Lung (tissue), 11 donors: ENCODE measurements at regions not wholly inside any gene's neighbourhood (a gene's known extent, or its start where the extent isn't known, plus 50 kb on each side); places are given as distances from the start of the nearest gene placed in this dataset.

Experiments used
- ATAC-seq: fragments of 200-7000 bp; cut with Tn5 transposase; one replicate; pipeline ENCODE4 v1.9.1; 2020; ENCODE audit warnings: moderate number of reproducible peaks; ENCODE audit not compliant: insufficient read depth, low FRiP score
- DNase-seq, 3 donors: peaks; one replicate each; pipeline ENCODE4 v3.0.0-alpha.2; 2013 to 2017
- H3K27ac ChIP-seq, 2 donors: one replicate each; pipeline ENCODE4 v1.5.1; 2013; ENCODE audit warnings: mild to moderate bottlenecking in 2 of 2, moderate library complexity in 2 of 2, control low read depth in 1 of 2, inconsistent platforms in 1 of 2, low read depth in 1 of 2, low read length in 1 of 2
- H3K27me3 ChIP-seq, 3 donors: one replicate each; pipeline ENCODE4 v1.5.1; 2013; ENCODE audit warnings: low read length in 2 of 3; ENCODE audit not compliant: control insufficient read depth in 3 of 3, insufficient read depth in 3 of 3
- H3K36me3 ChIP-seq, 4 donors: one replicate each; pipeline ENCODE4 v1.5.1; 2013; ENCODE audit warnings: low read length in 4 of 4, mild to moderate bottlenecking in 1 of 4, moderate library complexity in 1 of 4; ENCODE audit not compliant: control insufficient read depth in 4 of 4, insufficient read depth in 4 of 4
- H3K4me1 ChIP-seq, 5 donors: one replicate each; pipeline ENCODE4 v1.5.1; 2013; ENCODE audit warnings: low read length in 5 of 5, mild to moderate bottlenecking in 2 of 5, moderate library complexity in 1 of 5; ENCODE audit not compliant: control insufficient read depth in 5 of 5, insufficient read depth in 5 of 5
- H3K4me3 ChIP-seq: one replicate; pipeline ENCODE4 v1.5.1; 2013; ENCODE audit warnings: mild to moderate bottlenecking, control low read depth, moderate library complexity
- H3K9ac ChIP-seq, 2 donors: one replicate each; pipeline ENCODE4 v1.5.1; 2013; ENCODE audit warnings: low read length in 2 of 2, control low read depth in 1 of 2; ENCODE audit not compliant: insufficient read depth in 1 of 2
- H3K9me3 ChIP-seq, 4 donors: one replicate each; pipeline ENCODE4 v1.5.1; 2013; ENCODE audit warnings: low read length in 3 of 4, mild to moderate bottlenecking in 1 of 4, moderate library complexity in 1 of 4; ENCODE audit not compliant: control insufficient read depth in 4 of 4, insufficient read depth in 3 of 4
- CTCF ChIP-seq: IDR thresholded peaks from 2 replicates; pipeline ENCODE4 v1.5.1; 2012; ENCODE audit warnings: mild to moderate bottlenecking; ENCODE audit errors: control extremely low read depth, extremely low read depth
- WGBS, 2 donors: extraction: QIAGEN DNeasy Blood & Tissue Kit; methylation state at CpG; one replicate each; pipeline ENCODE4 v1.1.7; 2013; 5-methylcytosine and 5-hydroxymethylcytosine counted together
- donor health status: control.
- donor health status: control.
- donor health status: Bipolar disorder and iron deficiency.
- donor health status: healthy.
- donor health status: DM: yes; HTN: yes; CAD: no.

GRCh38 chr19:5265260-5265659, 75.4 kb downstream of the PTPRS start:
- peaks cover 0 to 31% (median 17%) of the 10 kb centered on the region in 4 donors for H3K36me3 ChIP-seq
- no peak for TF ChIP-seq CTCF
- H3K4me3 ChIP-seq, result no peak overlapping the region
- no peak overlapping the region for H3K27ac ChIP-seq
- ATAC-seq (no peak), DNase-seq (no peak)
- H3K9ac ChIP-seq, result no peak overlapping the region
- no peaks in the 10 kb centered on the region for H3K27me3 ChIP-seq
- no peaks in the 10 kb centered on the region for H3K9me3 ChIP-seq
- no peaks in the 10 kb centered on the region for H3K4me1 ChIP-seq
- 85 to 92% methylated on average over 9 of the region's 9 CpGs for WGBS, 2 donors

DNA sequence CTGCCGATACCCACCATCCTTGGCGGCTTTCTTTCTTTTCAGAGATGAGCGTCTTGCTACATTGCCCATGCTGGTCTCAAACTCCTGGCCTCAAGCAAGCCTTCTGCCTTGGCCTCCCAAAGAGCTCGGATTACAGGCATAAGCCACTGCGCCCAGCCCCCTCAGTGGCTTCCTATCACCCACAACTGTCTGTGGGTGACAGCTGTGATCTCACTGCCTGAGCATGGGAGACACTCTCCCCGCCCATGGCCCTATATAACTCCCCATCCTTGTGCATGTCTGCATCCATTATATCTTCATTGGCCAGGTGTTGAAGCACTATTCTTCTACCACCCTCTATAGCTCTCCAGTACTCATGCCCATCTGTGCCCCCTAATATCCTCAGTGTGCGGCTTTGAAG, 76.2 kb downstream of the PTPRS start:
- Histone ChIP-seq H3K27me3 (no peaks in the 10 kb centered on the region), H3K27ac (no peak overlapping the region), H3K4me3 (no peak overlapping the region), H3K36me3 (peaks cover 0 to 35% (median 21%) of the 10 kb centered on the region in 4 donors), H3K9me3 (no peaks in the 10 kb centered on the region), H3K4me1 (no peaks in the 10 kb centered on the region), H3K9ac (no peak overlapping the region)
- whole genome bisulfite sequencing, 2 donors, result 88 to 95% methylated on average over 7 of the region's 7 CpGs
- no peak for ATAC-seq
- TF ChIP-seq CTCF, result no peak
- DNase-seq, result no peak

- Histone ChIP-seq H3K27ac (no peak overlapping the region), H3K27me3 (no peaks in the 10 kb centered on the region), H3K4me1 (no peaks in the 10 kb centered on the region), H3K4me3 (no peak overlapping the region), H3K36me3 (peaks cover 0 to 39% (median 22%) of the 10 kb centered on the region in 4 donors), H3K9ac (no peak overlapping the region), H3K9me3 (no peaks in the 10 kb centered on the region)
- ATAC-seq (no peak), DNase-seq (no peak)
- no peak for TF ChIP-seq CTCF
- 81 to 87% methylated on average over 23 of the region's 23 CpGs for WGBS, 2 donors
Observed at GRCh38 chr19:5263615-5264014, 77.0 kb downstream of the PTPRS start.

DNA sequence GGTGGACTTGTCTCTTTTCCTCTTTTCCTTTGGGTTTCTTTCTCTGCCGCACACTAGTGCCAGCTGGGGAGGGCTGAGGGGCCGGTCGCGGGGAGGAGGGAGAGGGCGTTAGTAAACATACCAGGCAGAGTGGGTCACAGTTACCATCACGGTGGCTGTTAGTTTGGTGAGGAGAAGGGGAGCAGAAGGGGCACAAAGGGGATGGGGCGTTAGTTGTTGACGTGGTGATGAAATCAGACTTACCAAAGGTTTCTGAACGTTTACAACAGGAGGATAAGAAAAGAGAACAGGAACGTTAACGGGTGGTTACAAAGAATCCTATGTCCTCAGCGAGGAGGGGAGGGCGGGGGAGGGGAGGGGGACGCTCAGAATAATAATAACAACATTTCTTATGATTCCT, 77.9 kb downstream of the PTPRS start:
- Histone ChIP-seq H3K9ac (no peak overlapping the region), H3K4me3 (no peak overlapping the region), H3K9me3 (no peaks in the 10 kb centered on the region), H3K36me3 (peaks cover 0 to 45% (median 25%) of the 10 kb centered on the region in 4 donors), H3K27ac (no peak overlapping the region), H3K27me3 (no peaks in the 10 kb centered on the region), H3K4me1 (no peaks in the 10 kb centered on the region)
- TF ChIP-seq CTCF, result no peak
- DNase-seq (no peak), ATAC-seq (no peak)
- WGBS, 2 donors, result 37 to 66% methylated on average over 14 of the region's 14 CpGs
